ENCODE measurements at regions not wholly inside any gene's neighbourhood (a gene's known extent, or its start where the extent isn't known, plus 50 kb on each side); places are given as distances from the start of the nearest gene placed in this dataset.

DNA sequence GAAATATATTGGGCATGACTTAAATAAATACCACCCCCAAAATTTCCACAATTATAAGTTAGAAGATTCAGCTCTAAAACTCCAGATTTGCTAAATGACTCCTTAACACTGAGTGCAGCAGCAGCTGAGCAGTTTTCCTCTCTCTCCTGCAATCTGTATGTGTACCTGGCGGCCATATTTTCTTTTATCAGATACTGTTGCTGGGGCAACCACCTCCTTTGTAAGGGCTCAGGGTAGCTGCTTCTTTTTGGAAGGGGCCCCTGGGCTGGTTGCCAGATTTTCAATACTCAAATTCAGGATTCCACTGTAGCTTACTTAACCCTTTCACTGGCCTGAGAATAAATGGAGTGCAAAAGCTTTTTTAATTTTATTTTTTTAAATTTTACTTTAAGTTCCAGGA, 197.0 kb downstream of the TAF11L14 start:
- TF ChIP-seq, protein P1, sequence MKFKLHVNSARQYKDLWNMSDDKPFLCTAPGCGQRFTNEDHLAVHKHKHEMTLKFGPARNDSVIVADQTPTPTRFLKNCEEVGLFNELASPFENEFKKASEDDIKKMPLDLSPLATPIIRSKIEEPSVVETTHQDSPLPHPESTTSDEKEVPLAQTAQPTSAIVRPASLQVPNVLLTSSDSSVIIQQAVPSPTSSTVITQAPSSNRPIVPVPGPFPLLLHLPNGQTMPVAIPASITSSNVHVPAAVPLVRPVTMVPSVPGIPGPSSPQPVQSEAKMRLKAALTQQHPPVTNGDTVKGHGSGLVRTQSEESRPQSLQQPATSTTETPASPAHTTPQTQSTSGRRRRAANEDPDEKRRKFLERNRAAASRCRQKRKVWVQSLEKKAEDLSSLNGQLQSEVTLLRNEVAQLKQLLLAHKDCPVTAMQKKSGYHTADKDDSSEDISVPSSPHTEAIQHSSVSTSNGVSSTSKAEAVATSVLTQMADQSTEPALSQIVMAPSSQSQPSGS (tag by site-specific recombination; IDR thresholded peaks at IDR 0.05; ENCODE audit: low read depth) = no peak
- TF ChIP-seq TRIM28 (IDR thresholded peaks at IDR 0.05; ENCODE audit: borderline replicate concordance, low read length) (no peak), ZBTB8A (tag by site-specific recombination; IDR thresholded peaks at IDR 0.05) (no peak), ZNF416 (tag by site-specific recombination; IDR thresholded peaks at IDR 0.05) (no peak), RBAK (tag by site-specific recombination; IDR thresholded peaks at IDR 0.05) (no peak), ZNF211 (tag by site-specific recombination; IDR thresholded peaks at IDR 0.05; ENCODE audit: low read depth) (no peak), ZNF311 (tag by site-specific recombination; IDR thresholded peaks at IDR 0.05; ENCODE audit: borderline replicate concordance) (no peak)
- TF ChIP-seq, protein P2, sequence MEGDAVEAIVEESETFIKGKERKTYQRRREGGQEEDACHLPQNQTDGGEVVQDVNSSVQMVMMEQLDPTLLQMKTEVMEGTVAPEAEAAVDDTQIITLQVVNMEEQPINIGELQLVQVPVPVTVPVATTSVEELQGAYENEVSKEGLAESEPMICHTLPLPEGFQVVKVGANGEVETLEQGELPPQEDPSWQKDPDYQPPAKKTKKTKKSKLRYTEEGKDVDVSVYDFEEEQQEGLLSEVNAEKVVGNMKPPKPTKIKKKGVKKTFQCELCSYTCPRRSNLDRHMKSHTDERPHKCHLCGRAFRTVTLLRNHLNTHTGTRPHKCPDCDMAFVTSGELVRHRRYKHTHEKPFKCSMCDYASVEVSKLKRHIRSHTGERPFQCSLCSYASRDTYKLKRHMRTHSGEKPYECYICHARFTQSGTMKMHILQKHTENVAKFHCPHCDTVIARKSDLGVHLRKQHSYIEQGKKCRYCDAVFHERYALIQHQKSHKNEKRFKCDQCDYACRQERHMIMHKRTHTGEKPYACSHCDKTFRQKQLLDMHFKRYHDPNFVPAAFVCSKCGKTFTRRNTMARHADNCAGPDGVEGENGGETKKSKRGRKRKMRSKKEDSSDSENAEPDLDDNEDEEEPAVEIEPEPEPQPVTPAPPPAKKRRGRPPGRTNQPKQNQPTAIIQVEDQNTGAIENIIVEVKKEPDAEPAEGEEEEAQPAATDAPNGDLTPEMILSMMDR (tag by site-specific recombination; IDR thresholded peaks at IDR 0.05) = no peak
- TF ChIP-seq, protein P3, sequence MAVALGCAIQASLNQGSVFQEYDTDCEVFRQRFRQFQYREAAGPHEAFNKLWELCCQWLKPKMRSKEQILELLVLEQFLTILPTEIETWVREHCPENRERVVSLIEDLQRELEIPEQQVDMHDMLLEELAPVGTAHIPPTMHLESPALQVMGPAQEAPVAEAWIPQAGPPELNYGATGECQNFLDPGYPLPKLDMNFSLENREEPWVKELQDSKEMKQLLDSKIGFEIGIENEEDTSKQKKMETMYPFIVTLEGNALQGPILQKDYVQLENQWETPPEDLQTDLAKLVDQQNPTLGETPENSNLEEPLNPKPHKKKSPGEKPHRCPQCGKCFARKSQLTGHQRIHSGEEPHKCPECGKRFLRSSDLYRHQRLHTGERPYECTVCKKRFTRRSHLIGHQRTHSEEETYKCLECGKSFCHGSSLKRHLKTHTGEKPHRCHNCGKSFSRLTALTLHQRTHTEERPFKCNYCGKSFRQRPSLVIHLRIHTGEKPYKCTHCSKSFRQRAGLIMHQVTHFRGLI (tag by site-specific recombination; IDR thresholded peaks at IDR 0.05) = no peak
- TF ChIP-seq, protein P4, sequence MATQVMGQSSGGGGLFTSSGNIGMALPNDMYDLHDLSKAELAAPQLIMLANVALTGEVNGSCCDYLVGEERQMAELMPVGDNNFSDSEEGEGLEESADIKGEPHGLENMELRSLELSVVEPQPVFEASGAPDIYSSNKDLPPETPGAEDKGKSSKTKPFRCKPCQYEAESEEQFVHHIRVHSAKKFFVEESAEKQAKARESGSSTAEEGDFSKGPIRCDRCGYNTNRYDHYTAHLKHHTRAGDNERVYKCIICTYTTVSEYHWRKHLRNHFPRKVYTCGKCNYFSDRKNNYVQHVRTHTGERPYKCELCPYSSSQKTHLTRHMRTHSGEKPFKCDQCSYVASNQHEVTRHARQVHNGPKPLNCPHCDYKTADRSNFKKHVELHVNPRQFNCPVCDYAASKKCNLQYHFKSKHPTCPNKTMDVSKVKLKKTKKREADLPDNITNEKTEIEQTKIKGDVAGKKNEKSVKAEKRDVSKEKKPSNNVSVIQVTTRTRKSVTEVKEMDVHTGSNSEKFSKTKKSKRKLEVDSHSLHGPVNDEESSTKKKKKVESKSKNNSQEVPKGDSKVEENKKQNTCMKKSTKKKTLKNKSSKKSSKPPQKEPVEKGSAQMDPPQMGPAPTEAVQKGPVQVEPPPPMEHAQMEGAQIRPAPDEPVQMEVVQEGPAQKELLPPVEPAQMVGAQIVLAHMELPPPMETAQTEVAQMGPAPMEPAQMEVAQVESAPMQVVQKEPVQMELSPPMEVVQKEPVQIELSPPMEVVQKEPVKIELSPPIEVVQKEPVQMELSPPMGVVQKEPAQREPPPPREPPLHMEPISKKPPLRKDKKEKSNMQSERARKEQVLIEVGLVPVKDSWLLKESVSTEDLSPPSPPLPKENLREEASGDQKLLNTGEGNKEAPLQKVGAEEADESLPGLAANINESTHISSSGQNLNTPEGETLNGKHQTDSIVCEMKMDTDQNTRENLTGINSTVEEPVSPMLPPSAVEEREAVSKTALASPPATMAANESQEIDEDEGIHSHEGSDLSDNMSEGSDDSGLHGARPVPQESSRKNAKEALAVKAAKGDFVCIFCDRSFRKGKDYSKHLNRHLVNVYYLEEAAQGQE (tag by site-specific recombination; IDR thresholded peaks at IDR 0.05) = no peak
- TF ChIP-seq, protein P5, sequence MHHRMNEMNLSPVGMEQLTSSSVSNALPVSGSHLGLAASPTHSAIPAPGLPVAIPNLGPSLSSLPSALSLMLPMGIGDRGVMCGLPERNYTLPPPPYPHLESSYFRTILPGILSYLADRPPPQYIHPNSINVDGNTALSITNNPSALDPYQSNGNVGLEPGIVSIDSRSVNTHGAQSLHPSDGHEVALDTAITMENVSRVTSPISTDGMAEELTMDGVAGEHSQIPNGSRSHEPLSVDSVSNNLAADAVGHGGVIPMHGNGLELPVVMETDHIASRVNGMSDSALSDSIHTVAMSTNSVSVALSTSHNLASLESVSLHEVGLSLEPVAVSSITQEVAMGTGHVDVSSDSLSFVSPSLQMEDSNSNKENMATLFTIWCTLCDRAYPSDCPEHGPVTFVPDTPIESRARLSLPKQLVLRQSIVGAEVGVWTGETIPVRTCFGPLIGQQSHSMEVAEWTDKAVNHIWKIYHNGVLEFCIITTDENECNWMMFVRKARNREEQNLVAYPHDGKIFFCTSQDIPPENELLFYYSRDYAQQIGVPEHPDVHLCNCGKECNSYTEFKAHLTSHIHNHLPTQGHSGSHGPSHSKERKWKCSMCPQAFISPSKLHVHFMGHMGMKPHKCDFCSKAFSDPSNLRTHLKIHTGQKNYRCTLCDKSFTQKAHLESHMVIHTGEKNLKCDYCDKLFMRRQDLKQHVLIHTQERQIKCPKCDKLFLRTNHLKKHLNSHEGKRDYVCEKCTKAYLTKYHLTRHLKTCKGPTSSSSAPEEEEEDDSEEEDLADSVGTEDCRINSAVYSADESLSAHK (tag by site-specific recombination; IDR thresholded peaks at IDR 0.05) = no peak

All from HEK293 (cell line).